Lung (tissue), 11 donors: ENCODE measurements at regions not wholly inside any gene's neighbourhood (a gene's known extent, or its start where the extent isn't known, plus 50 kb on each side); places are given as distances from the start of the nearest gene placed in this dataset.
A peak's percentile ranks its signal among the peaks of the same experiment; 100 is the strongest.

Experiments used
- ATAC-seq: fragments of 200-7000 bp; cut with Tn5 transposase; one replicate; pipeline ENCODE4 v1.9.1; 2020; ENCODE audit warnings: moderate number of reproducible peaks; ENCODE audit not compliant: insufficient read depth, low FRiP score
- DNase-seq, 3 donors: peaks; one replicate each; pipeline ENCODE4 v3.0.0-alpha.2; 2013 to 2017
- H3K27ac ChIP-seq, 2 donors: one replicate each; pipeline ENCODE4 v1.5.1; 2013; ENCODE audit warnings: mild to moderate bottlenecking in 2 of 2, moderate library complexity in 2 of 2, control low read depth in 1 of 2, inconsistent platforms in 1 of 2, low read depth in 1 of 2, low read length in 1 of 2
- H3K27me3 ChIP-seq, 3 donors: one replicate each; pipeline ENCODE4 v1.5.1; 2013; ENCODE audit warnings: low read length in 2 of 3; ENCODE audit not compliant: control insufficient read depth in 3 of 3, insufficient read depth in 3 of 3
- H3K36me3 ChIP-seq, 4 donors: one replicate each; pipeline ENCODE4 v1.5.1; 2013; ENCODE audit warnings: low read length in 4 of 4, mild to moderate bottlenecking in 1 of 4, moderate library complexity in 1 of 4; ENCODE audit not compliant: control insufficient read depth in 4 of 4, insufficient read depth in 4 of 4
- H3K4me1 ChIP-seq, 5 donors: one replicate each; pipeline ENCODE4 v1.5.1; 2013; ENCODE audit warnings: low read length in 5 of 5, mild to moderate bottlenecking in 2 of 5, moderate library complexity in 1 of 5; ENCODE audit not compliant: control insufficient read depth in 5 of 5, insufficient read depth in 5 of 5
- H3K4me3 ChIP-seq: one replicate; pipeline ENCODE4 v1.5.1; 2013; ENCODE audit warnings: mild to moderate bottlenecking, control low read depth, moderate library complexity
- H3K9ac ChIP-seq, 2 donors: one replicate each; pipeline ENCODE4 v1.5.1; 2013; ENCODE audit warnings: low read length in 2 of 2, control low read depth in 1 of 2; ENCODE audit not compliant: insufficient read depth in 1 of 2
- H3K9me3 ChIP-seq, 4 donors: one replicate each; pipeline ENCODE4 v1.5.1; 2013; ENCODE audit warnings: low read length in 3 of 4, mild to moderate bottlenecking in 1 of 4, moderate library complexity in 1 of 4; ENCODE audit not compliant: control insufficient read depth in 4 of 4, insufficient read depth in 3 of 4
- WGBS, 2 donors: extraction: QIAGEN DNeasy Blood & Tissue Kit; methylation state at CpG; one replicate each; pipeline ENCODE4 v1.1.7; 2013; 5-methylcytosine and 5-hydroxymethylcytosine counted together
- TF ChIP-seq, protein P1 (sequence below): IDR thresholded peaks from 2 replicates; pipeline ENCODE4 v1.5.1; 2012; ENCODE audit warnings: mild to moderate bottlenecking; ENCODE audit errors: control extremely low read depth, extremely low read depth
- donor health status: control.
- donor health status: control.
- donor health status: Bipolar disorder and iron deficiency.
- donor health status: healthy.
- donor health status: DM: yes; HTN: yes; CAD: no.

DNA sequence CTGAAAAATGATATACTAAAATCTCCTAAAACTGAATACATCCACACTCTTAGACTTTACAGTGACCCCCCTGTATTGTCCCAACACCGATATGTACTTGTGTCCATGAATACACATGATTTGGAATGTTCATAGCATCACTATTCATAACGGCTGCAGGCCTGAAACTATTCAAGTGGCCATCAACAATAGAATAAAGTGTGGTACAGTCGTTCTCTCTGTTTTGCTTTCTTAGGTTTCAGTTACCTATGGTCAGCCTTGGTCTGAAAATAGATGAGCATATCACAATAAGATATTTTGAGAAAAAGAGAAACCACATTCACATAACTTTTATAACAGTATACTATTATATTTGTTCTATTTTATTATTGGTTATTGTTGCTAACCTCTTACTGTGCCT lies 150.6 kb downstream of the ASCL4 start:
- ATAC-seq (no peak), DNase-seq (no peak)
- no peak overlapping the region for H3K4me3 ChIP-seq
- H3K36me3 ChIP-seq = no peaks in the 10 kb centered on the region
- no peaks in the 10 kb centered on the region for H3K4me1 ChIP-seq
- no peak overlapping the region for H3K27ac ChIP-seq
- H3K9ac ChIP-seq = no peak overlapping the region
- peaks cover 0 to 15% (median 0%) of the 10 kb centered on the region in 3 donors for H3K27me3 ChIP-seq
- 68 to 79% methylated on average over 3 of the region's 3 CpGs for WGBS, 2 donors
- H3K9me3 ChIP-seq = no peaks in the 10 kb centered on the region
- TF ChIP-seq, protein P1, sequence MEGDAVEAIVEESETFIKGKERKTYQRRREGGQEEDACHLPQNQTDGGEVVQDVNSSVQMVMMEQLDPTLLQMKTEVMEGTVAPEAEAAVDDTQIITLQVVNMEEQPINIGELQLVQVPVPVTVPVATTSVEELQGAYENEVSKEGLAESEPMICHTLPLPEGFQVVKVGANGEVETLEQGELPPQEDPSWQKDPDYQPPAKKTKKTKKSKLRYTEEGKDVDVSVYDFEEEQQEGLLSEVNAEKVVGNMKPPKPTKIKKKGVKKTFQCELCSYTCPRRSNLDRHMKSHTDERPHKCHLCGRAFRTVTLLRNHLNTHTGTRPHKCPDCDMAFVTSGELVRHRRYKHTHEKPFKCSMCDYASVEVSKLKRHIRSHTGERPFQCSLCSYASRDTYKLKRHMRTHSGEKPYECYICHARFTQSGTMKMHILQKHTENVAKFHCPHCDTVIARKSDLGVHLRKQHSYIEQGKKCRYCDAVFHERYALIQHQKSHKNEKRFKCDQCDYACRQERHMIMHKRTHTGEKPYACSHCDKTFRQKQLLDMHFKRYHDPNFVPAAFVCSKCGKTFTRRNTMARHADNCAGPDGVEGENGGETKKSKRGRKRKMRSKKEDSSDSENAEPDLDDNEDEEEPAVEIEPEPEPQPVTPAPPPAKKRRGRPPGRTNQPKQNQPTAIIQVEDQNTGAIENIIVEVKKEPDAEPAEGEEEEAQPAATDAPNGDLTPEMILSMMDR = no peak

DNA sequence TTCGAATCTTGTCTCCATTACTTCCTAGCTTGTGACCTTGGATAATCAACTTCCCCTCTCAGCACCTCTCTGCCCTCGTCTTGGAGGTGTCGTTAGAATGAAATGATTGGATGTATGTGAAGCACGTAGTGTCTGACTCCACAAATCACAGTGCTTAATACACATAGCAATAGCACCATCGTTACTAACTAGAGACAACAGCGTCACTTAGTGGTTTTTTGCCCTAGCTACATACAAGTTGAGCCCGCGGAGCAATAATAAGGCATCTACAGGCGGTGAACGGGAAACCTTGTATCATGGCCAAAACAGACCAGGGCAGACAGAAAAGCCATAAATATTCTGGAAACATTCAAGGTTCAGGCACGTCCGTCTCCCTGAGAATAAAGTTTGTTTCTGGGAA lies 154.9 kb downstream of the ASCL4 start:
- H3K4me3 ChIP-seq = no peak overlapping the region
- TF ChIP-seq, protein P1 = no peak
- DNase-seq (peak in 2 of 3 donors; percentile 19 to 30), ATAC-seq (no peak)
- no peaks in the 10 kb centered on the region for H3K4me1 ChIP-seq
- peaks cover 0 to 5% (median 2%) of the 10 kb centered on the region in 3 donors for H3K27me3 ChIP-seq
- WGBS, 2 donors = 31 to 56% methylated on average over 12 of the region's 12 CpGs
- H3K9me3 ChIP-seq = no peaks in the 10 kb centered on the region
- H3K36me3 ChIP-seq = no peaks in the 10 kb centered on the region
- H3K27ac ChIP-seq = no peak overlapping the region
- H3K9ac ChIP-seq = no peak overlapping the region

DNA sequence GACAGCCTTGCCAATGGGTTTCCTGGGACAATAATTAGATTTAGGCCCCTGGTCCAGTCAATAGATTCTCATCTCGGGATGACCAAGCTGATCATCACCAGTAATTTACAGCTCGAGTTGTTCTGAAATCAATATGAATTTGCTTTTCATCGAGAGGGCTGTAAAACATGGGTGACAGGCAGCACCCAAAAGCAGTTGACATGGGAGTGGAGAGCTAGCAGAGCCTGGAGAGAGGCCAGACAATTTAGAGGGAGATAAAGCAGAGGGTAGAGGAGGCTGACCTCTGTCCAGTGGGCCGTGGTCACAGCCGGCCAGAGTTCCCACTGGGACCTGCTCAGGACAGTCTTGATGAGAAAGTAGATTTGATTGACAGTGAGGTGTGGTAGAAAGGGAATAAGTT lies 157.3 kb downstream of the ASCL4 start:
- 77 to 78% methylated on average over 5 of the region's 5 CpGs for WGBS, 2 donors
- Histone ChIP-seq H3K4me1 (no peaks in the 10 kb centered on the region), H3K27ac (no peak overlapping the region), H3K4me3 (no peak overlapping the region), H3K36me3 (no peaks in the 10 kb centered on the region), H3K27me3 (peaks cover 0 to 5% (median 2%) of the 10 kb centered on the region in 3 donors), H3K9me3 (no peaks in the 10 kb centered on the region), H3K9ac (no peak overlapping the region)
- no peak for DNase-seq
- no peak for ATAC-seq
- TF ChIP-seq, protein P1 = no peak

DNA sequence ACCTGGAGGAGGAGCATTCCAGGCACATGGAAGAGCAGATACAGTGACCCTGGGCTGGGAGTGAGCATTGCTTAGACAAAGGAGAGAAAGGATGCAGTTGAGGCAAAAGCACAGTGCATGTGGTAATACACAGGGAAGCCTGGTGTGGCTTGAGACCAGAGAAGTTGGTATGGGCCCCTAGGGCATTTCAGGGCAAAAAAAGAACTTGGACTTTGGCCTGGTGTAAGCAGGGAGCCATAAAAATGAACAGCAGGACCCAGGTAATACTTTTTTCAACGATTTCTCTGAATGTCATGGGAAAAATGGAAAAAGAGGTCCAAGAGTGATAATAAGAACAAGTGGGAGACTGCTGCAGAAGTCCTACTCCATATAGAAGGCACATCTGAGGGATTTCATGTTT lies 163.9 kb downstream of the ASCL4 start:
- H3K9ac ChIP-seq = no peak overlapping the region
- peaks cover 0 to 7% (median 0%) of the 10 kb centered on the region in 4 donors for H3K9me3 ChIP-seq
- H3K27ac ChIP-seq = no peak overlapping the region
- DNase-seq = no peak
- TF ChIP-seq, protein P1 = no peak
- 61 to 68% methylated on average over 1 of the region's 1 CpG for WGBS, 2 donors
- ATAC-seq = no peak
- peaks cover 0 to 5% (median 0%) of the 10 kb centered on the region in 3 donors for H3K27me3 ChIP-seq
- H3K4me3 ChIP-seq = no peak overlapping the region
- no peaks in the 10 kb centered on the region for H3K36me3 ChIP-seq
- no peaks in the 10 kb centered on the region for H3K4me1 ChIP-seq
